Peyer's patch (tissue), 4 donors: ENCODE measurements at regions not wholly inside any gene's neighbourhood (a gene's known extent, or its start where the extent isn't known, plus 50 kb on each side); places are given as distances from the start of the nearest gene placed in this dataset.

Source experiments
- DNase-seq, 3 donors: peaks; one replicate each; pipeline ENCODE4 v3.0.0-alpha.2; 2017 to 2019
- H3K27ac ChIP-seq, 4 donors: fragments of 200-600 bp; sonication (generic); one replicate each; pipeline ENCODE4 v1.5.1; 2016 to 2019
- H3K27me3 ChIP-seq, 2 donors: fragments of 200-600 bp; sonication (generic); one replicate each; pipeline ENCODE4 v1.5.1; 2019
- H3K36me3 ChIP-seq, 3 donors: fragments of 200-600 bp; sonication (generic); one replicate each; pipeline ENCODE4 v1.5.1; 2016 to 2019
- H3K4me1 ChIP-seq, 4 donors: fragments of 200-600 bp; sonication (generic); one replicate each; pipeline ENCODE4 v1.5.1; 2016 to 2019
- H3K4me3 ChIP-seq, 4 donors: fragments of 200-600 bp; sonication (generic); 1 replicate in 3 of 4; 2 replicates in 1 of 4; pipeline ENCODE4 v1.5.1; 2016 to 2019; ENCODE audit warnings: mild to moderate bottlenecking in 1 of 4
- H3K9me3 ChIP-seq, 4 donors: fragments of 200-600 bp; sonication (generic); one replicate each; pipeline ENCODE4 v1.5.1; 2016 to 2019; ENCODE audit warnings: mild to moderate bottlenecking in 1 of 4
- POLR2A ChIP-seq, 2 donors: fragments of 450-650 bp; IDR thresholded peaks; one replicate each; pipeline ENCODE4 v1.5.1; 2017; ENCODE audit warnings: antibody characterized with exemption in 2 of 2, mild to moderate bottlenecking in 2 of 2, moderate library complexity in 2 of 2
- TF ChIP-seq, protein P1 (sequence below), 6 experiments: fragments of 450-650 bp in 4 of 6; fragments of 200-600 bp in 2 of 6; sonication (generic) in 1 of 6; IDR thresholded peaks; one replicate each; pipeline ENCODE4 v1.5.1; 2017 to 2019; ENCODE audit warnings: antibody characterized with exemption in 6 of 6, mild to moderate bottlenecking in 3 of 6, moderate library complexity in 1 of 6

DNA sequence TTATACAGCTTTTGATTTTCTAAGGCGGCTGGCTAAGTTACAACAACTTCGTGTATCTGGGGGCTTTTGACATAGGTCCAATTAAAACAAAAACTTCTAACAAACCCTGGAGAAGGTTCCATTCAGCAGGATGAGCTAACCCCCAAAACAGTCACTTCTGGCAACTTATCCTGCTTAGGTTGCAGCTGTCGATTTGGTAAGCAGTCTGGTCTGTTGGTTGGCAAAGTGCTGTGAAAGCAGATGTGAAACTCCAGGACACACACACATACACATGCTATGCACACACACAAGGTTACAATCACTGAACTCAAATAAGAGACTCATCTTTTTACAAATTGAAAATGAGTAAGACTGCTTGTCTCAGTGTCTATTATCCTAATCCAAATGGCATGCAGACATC lies 119.0 kb upstream of the STMND1 start:
- no peaks in the 10 kb centered on the region for H3K36me3 ChIP-seq
- no peaks in the 10 kb centered on the region for H3K27me3 ChIP-seq
- H3K9me3 ChIP-seq, result no peaks in the 10 kb centered on the region
- peaks cover 0 to 5% (median 0%) of the 10 kb centered on the region in 4 donors for H3K4me1 ChIP-seq
- H3K4me3 ChIP-seq, result no peak overlapping the region
- H3K27ac ChIP-seq, result no peak overlapping the region
- TF ChIP-seq, protein P1, sequence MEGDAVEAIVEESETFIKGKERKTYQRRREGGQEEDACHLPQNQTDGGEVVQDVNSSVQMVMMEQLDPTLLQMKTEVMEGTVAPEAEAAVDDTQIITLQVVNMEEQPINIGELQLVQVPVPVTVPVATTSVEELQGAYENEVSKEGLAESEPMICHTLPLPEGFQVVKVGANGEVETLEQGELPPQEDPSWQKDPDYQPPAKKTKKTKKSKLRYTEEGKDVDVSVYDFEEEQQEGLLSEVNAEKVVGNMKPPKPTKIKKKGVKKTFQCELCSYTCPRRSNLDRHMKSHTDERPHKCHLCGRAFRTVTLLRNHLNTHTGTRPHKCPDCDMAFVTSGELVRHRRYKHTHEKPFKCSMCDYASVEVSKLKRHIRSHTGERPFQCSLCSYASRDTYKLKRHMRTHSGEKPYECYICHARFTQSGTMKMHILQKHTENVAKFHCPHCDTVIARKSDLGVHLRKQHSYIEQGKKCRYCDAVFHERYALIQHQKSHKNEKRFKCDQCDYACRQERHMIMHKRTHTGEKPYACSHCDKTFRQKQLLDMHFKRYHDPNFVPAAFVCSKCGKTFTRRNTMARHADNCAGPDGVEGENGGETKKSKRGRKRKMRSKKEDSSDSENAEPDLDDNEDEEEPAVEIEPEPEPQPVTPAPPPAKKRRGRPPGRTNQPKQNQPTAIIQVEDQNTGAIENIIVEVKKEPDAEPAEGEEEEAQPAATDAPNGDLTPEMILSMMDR (IDR thresholded peaks at IDR 0.05), result no peak
- no peak for TF ChIP-seq POLR2A (IDR thresholded peaks at IDR 0.05)
- DNase-seq, result no peak

DNA sequence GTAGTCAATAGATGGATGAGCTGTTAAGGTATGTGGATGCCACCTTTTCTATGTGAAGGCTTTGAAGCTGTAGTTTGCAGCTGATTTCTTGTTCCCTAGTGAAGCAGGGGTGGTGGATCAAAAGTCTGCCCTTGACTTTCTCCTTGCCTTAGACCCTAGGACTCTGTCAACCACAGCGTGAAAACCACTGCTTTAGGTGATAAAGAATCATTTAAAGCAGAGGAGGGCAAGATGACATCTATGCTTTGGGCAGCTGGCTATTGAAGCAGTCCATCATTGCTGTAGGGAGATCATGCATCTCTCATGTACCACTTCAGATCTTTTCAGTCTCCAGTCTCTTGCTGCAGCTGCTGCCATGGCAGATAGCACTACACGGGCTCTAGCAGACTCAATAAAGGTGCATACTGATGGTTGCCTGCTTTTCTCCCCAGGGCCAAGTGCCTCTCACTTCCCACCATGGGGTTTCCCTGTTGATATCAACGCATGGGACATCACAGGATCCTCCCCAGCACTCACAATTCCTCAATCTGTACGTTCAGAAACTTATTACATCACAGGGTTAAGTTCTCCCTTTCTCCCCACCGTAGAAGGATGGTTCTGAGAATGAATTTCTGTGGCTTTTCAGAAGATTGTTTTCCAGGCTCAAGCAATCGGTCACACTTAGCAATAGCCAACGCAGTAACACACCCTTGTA lies 122.0 kb upstream of the STMND1 start:
- Histone ChIP-seq H3K4me3 (no peak overlapping the region), H3K36me3 (no peaks in the 10 kb centered on the region), H3K27ac (no peak overlapping the region), H3K4me1 (no peaks in the 10 kb centered on the region), H3K27me3 (no peaks in the 10 kb centered on the region), H3K9me3 (no peaks in the 10 kb centered on the region)
- TF ChIP-seq, protein P1 (IDR thresholded peaks at IDR 0.05), result no peak
- DNase-seq, result no peak

DNA sequence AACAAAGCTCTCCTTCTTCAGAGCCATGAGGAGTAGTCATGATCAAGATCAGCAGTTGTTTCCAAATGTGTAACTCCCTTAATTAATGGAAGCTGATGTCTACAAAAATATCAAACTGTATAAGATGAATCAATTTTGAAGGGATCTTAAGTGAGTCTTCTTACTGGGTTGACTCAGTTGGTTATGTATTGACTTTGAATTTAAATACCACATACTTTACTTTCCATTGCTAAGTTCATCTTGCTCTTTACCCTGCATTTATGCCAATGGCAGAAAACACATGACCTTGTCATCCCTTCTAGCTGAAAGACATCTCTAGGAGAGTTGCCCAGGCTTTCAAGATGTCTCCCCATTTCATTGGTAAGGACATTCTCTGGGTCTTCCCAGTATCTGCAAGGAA lies 123.2 kb upstream of the STMND1 start:
- H3K27ac ChIP-seq, result no peak overlapping the region
- H3K27me3 ChIP-seq, result no peaks in the 10 kb centered on the region
- TF ChIP-seq, protein P1 (IDR thresholded peaks at IDR 0.05), result no peak
- no peak for TF ChIP-seq POLR2A (IDR thresholded peaks at IDR 0.05)
- H3K4me3 ChIP-seq, result no peak overlapping the region
- H3K36me3 ChIP-seq, result no peaks in the 10 kb centered on the region
- DNase-seq, result no peak
- H3K4me1 ChIP-seq, result no peaks in the 10 kb centered on the region
- no peaks in the 10 kb centered on the region for H3K9me3 ChIP-seq

GRCh38 chr6:16976385-16977183 lies 125.3 kb upstream of the STMND1 start:
- Histone ChIP-seq H3K4me1 (no peaks in the 10 kb centered on the region), H3K27ac (no peak overlapping the region), H3K9me3 (no peaks in the 10 kb centered on the region), H3K27me3 (no peaks in the 10 kb centered on the region), H3K36me3 (no peaks in the 10 kb centered on the region), H3K4me3 (no peak overlapping the region)
- DNase-seq, result no peak
- no peak for TF ChIP-seq POLR2A (IDR thresholded peaks at IDR 0.05)
- TF ChIP-seq, protein P1 (IDR thresholded peaks at IDR 0.05), result no peak

GRCh38 chr6:16974704-16975359 lies 127.0 kb upstream of the STMND1 start:
- no peak for DNase-seq
- no peak for TF ChIP-seq POLR2A (IDR thresholded peaks at IDR 0.05)
- TF ChIP-seq, protein P1 (IDR thresholded peaks at IDR 0.05), result no peak
- Histone ChIP-seq H3K27me3 (no peaks in the 10 kb centered on the region), H3K4me3 (no peak overlapping the region), H3K36me3 (no peaks in the 10 kb centered on the region), H3K9me3 (no peaks in the 10 kb centered on the region), H3K27ac (no peak overlapping the region), H3K4me1 (no peaks in the 10 kb centered on the region)
